ENCODE measurements at regions not wholly inside any gene's neighbourhood (a gene's known extent, or its start where the extent isn't known, plus 50 kb on each side); places are given as distances from the start of the nearest gene placed in this dataset.

DNA sequence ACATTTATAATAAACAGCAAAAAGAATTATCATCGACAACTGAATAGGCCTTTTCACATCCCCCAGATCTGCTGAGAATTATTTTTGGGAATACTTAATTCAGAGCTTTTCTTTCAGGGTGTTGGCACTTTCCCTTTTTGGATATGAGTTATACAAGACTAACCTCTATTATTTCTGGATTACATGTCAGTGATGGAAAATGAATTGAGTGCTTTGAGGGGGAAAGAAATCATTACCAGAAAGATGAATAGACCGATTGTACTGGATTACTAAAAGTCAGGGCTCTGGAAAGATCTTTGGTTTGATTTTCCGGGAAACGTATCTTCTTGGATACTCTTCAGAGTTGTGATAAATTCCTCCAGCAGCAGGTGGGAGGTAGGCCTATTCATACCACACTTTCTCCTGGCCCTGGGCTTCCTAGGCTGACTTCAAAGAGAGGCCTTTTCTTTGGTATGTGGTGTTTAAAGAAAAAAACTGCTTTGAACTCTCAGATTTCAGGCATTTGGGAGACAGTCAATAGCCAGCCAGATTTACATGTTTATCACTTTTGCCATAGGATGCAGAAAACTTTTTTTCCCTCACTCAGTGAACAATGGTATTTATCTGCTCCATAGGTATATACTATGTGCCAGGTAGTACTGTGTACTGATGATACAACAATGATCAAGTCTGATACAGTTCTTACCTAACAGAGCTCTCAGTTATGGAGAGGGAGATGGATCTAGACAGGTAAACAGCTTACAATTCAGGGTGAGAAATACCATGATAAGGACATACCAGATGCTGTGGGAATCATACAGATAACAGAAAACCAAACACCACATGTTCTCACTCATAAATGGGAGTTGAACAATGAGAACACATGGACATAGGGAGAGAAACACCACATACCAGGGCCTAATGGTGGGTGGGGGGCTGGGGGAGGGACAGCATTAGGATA is 63.3 kb upstream of the ACTR3 start:
- TF ChIP-seq, protein P1, sequence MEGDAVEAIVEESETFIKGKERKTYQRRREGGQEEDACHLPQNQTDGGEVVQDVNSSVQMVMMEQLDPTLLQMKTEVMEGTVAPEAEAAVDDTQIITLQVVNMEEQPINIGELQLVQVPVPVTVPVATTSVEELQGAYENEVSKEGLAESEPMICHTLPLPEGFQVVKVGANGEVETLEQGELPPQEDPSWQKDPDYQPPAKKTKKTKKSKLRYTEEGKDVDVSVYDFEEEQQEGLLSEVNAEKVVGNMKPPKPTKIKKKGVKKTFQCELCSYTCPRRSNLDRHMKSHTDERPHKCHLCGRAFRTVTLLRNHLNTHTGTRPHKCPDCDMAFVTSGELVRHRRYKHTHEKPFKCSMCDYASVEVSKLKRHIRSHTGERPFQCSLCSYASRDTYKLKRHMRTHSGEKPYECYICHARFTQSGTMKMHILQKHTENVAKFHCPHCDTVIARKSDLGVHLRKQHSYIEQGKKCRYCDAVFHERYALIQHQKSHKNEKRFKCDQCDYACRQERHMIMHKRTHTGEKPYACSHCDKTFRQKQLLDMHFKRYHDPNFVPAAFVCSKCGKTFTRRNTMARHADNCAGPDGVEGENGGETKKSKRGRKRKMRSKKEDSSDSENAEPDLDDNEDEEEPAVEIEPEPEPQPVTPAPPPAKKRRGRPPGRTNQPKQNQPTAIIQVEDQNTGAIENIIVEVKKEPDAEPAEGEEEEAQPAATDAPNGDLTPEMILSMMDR (conservative IDR thresholded peaks at IDR 0.05; ENCODE audit: low read depth in 2 of 2), result no peak
- no peak for TF ChIP-seq CREB1 (CRISPR knock-in tag; IDR thresholded peaks at IDR 0.05; ENCODE audit: low read depth)
- TF ChIP-seq EZH2phosphoT487 (IDR thresholded peaks at IDR 0.05; ENCODE audit: unreplicated experiment), result no peak
- no peak for TF ChIP-seq EZH2 (IDR thresholded peaks at IDR 0.05; ENCODE audit: low read depth, unreplicated experiment)
- no peak for TF ChIP-seq POLR2AphosphoS5 (IDR thresholded peaks at IDR 0.05; ENCODE audit: low read depth)
- TF ChIP-seq, protein P2, sequence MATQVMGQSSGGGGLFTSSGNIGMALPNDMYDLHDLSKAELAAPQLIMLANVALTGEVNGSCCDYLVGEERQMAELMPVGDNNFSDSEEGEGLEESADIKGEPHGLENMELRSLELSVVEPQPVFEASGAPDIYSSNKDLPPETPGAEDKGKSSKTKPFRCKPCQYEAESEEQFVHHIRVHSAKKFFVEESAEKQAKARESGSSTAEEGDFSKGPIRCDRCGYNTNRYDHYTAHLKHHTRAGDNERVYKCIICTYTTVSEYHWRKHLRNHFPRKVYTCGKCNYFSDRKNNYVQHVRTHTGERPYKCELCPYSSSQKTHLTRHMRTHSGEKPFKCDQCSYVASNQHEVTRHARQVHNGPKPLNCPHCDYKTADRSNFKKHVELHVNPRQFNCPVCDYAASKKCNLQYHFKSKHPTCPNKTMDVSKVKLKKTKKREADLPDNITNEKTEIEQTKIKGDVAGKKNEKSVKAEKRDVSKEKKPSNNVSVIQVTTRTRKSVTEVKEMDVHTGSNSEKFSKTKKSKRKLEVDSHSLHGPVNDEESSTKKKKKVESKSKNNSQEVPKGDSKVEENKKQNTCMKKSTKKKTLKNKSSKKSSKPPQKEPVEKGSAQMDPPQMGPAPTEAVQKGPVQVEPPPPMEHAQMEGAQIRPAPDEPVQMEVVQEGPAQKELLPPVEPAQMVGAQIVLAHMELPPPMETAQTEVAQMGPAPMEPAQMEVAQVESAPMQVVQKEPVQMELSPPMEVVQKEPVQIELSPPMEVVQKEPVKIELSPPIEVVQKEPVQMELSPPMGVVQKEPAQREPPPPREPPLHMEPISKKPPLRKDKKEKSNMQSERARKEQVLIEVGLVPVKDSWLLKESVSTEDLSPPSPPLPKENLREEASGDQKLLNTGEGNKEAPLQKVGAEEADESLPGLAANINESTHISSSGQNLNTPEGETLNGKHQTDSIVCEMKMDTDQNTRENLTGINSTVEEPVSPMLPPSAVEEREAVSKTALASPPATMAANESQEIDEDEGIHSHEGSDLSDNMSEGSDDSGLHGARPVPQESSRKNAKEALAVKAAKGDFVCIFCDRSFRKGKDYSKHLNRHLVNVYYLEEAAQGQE (IDR thresholded peaks at IDR 0.05; ENCODE audit: unreplicated experiment), result no peak
- no peak for TF ChIP-seq ZNF114 (CRISPR knock-in tag; IDR thresholded peaks at IDR 0.05)
- TF ChIP-seq STAT1 (IDR thresholded peaks at IDR 0.05; ENCODE audit: unreplicated experiment), result no peak
- no peak for TF ChIP-seq NANOG (IDR thresholded peaks at IDR 0.05; ENCODE audit: borderline replicate concordance)
